Activated CD4-positive, alpha-beta T cell treated with anti-CD3 and anti-CD28 coated beads, Interleukin-2, amount 10 ng/mL, durations not matched to agents 7 days and 5 days (primary cell): ENCODE measurements at regions not wholly inside any gene's neighbourhood (a gene's known extent, or its start where the extent isn't known, plus 50 kb on each side); places are given as distances from the start of the nearest gene placed in this dataset.

ENCODE experiments used
- CTCF ChIA-PET: fragments of 350-600 bp; sonication (Branson Sonifier 250); formaldehyde crosslinking; loops from one replicate; lab custom pipeline; 2021; ENCODE audit warnings: antibody characterized with exemption; lab: Charles Lee
- POLR2A ChIA-PET: fragments of 350-600 bp; sonication (Branson Sonifier 250); formaldehyde crosslinking; loops from one replicate; lab custom pipeline; 2021; ENCODE audit warnings: antibody characterized with exemption; lab: Charles Lee
- DNase-seq: peaks from one replicate; pipeline ENCODE4 v3.0.0-alpha.2; 2020
- H3K27ac Mint-ChIP-seq: one replicate; pipeline ENCODE4 v1.8.0; 2021; ENCODE audit warnings: mild to moderate bottlenecking, moderate library complexity, mixed read lengths
- H3K27me3 Mint-ChIP-seq: one replicate; pipeline ENCODE4 v1.8.0; 2021; ENCODE audit warnings: mixed read lengths
- H3K36me3 Mint-ChIP-seq: one replicate; pipeline ENCODE4 v1.8.0; 2021; ENCODE audit warnings: low read depth, mixed read lengths
- H3K4me1 Mint-ChIP-seq: one replicate; pipeline ENCODE4 v1.8.0; 2021; ENCODE audit warnings: mixed read lengths
- H3K4me3 Mint-ChIP-seq: one replicate; pipeline ENCODE4 v1.8.0; 2021; ENCODE audit warnings: mild to moderate bottlenecking, moderate library complexity, mixed read lengths
- H3K9me3 Mint-ChIP-seq: one replicate; pipeline ENCODE4 v1.8.0; 2021; ENCODE audit warnings: mixed read lengths

- CTCF ChIA-PET: interaction anchor here (0.6 kb wide), 1 partner anchor 138 kb away, joined by 3 read pairs; no protein-coding TSS in a partner anchor
- no peak overlapping the region for H3K4me3 Mint-ChIP-seq
- no peaks in the 10 kb centered on the region for H3K4me1 Mint-ChIP-seq
- no peak for DNase-seq
- no peaks in the 10 kb centered on the region for H3K9me3 Mint-ChIP-seq
- H3K27ac Mint-ChIP-seq: no peak overlapping the region
- POLR2A ChIA-PET: no interaction called here
- H3K36me3 Mint-ChIP-seq: no peaks in the 10 kb centered on the region
- H3K27me3 Mint-ChIP-seq: no peaks in the 10 kb centered on the region
These were observed 659.4 kb upstream of the CAMK1G start for GRCh38 chr1:208923946-208924720.

DNA sequence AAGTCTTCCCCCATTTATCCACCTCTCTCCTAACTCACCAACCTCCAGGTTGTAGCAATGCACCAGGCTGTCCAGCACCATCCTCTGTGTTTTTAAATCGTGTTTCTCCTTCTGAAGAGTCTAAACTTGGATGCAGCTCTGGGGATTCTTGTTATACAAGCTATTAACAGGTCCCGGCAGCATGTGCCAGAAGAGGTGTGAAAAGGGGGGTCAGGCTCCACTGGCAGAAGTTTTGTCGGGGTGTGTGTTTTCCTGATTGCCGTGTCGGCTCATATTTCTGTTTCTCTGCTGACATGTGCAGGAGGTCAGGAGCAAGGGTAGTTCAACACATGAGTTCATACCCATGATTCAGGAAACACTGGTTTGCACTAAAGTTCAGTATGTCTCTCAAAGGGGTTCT is 658.6 kb upstream of the CAMK1G start:
- H3K9me3 Mint-ChIP-seq: no peaks in the 10 kb centered on the region
- no peaks in the 10 kb centered on the region for H3K4me1 Mint-ChIP-seq
- POLR2A ChIA-PET: no interaction called here
- CTCF ChIA-PET: no interaction called here
- no peaks in the 10 kb centered on the region for H3K36me3 Mint-ChIP-seq
- no peak overlapping the region for H3K4me3 Mint-ChIP-seq
- H3K27me3 Mint-ChIP-seq: no peaks in the 10 kb centered on the region
- no peak for DNase-seq
- no peak overlapping the region for H3K27ac Mint-ChIP-seq

- Mint-ChIP-seq H3K9me3 (no peaks in the 10 kb centered on the region), H3K27me3 (no peaks in the 10 kb centered on the region), H3K4me1 (no peaks in the 10 kb centered on the region), H3K36me3 (no peaks in the 10 kb centered on the region), H3K4me3 (no peak overlapping the region), H3K27ac (no peak overlapping the region)
- DNase-seq: no peak
- ChIA-PET POLR2A (no interaction called here), CTCF (interaction anchor here (0.7 kb wide), 1 partner anchor 321 kb away, joined by 3 read pairs; no protein-coding TSS in a partner anchor)
These were observed 655.0 kb upstream of the CAMK1G start for GRCh38 chr1:208928349-208929010.

- Mint-ChIP-seq H3K27me3 (no peaks in the 10 kb centered on the region), H3K27ac (no peak overlapping the region), H3K9me3 (no peaks in the 10 kb centered on the region), H3K4me3 (no peak overlapping the region), H3K36me3 (no peaks in the 10 kb centered on the region), H3K4me1 (no peaks in the 10 kb centered on the region)
- ChIA-PET POLR2A (no interaction called here), CTCF (no interaction called here)
- DNase-seq: no peak
These were observed 653.9 kb upstream of the CAMK1G start for GRCh38 chr1:208929575-208929974.

DNA sequence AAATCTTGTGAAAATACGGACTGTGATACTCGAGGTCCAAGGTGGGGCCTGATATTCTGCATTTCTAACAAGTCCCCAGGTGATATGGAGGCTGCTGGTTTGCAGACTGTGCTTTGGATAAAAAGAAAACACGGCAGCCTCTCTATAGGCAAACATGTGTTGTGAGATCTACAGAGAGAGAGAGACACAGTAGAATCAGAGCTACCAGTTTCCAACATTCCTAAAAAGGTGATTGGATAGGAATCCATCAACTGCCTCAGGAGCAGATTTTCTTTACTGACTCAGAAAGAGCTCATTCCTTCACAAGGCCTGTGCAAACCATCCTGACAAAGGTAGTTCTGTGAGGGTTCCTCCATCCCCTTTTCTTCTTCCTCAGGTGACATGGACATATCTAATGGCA is 651.6 kb upstream of the CAMK1G start:
- no peaks in the 10 kb centered on the region for H3K27me3 Mint-ChIP-seq
- H3K4me1 Mint-ChIP-seq: no peaks in the 10 kb centered on the region
- POLR2A ChIA-PET: no interaction called here

DNA sequence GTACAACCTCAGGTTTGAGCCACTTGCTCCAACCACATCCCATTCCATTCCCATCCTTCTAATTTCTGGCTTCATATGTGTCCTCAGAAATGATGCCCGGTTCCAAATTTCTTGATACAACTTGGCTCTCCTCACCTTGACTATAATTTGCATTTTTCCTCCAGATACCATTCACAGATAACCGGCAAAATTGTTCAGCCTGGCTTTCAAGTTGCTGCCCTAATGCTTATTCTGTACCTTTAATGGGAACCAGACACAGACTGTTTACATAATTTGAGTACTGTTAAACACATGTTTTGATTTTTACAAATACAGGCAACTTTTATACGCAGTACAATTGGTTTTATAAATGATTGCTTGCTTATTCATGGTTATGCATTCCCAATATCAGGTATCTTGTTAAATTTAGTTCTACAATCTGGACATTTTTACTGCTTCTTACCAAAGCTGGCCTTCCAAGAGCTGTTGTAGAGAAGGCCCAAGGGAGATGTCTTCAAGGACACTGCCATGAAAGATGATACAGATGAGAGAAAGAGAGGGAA is 649.5 kb upstream of the CAMK1G start:
- Mint-ChIP-seq H3K4me1 (no peaks in the 10 kb centered on the region), H3K36me3 (no peaks in the 10 kb centered on the region), H3K27me3 (peaks cover 2% of the 10 kb centered on the region), H3K9me3 (no peaks in the 10 kb centered on the region), H3K4me3 (no peak overlapping the region), H3K27ac (no peak overlapping the region)
- ChIA-PET CTCF (no interaction called here), POLR2A (no interaction called here)
- no peak for DNase-seq

More for the DNA sequence above, 651.6 kb upstream of the CAMK1G start:
- Mint-ChIP-seq H3K27ac (no peak overlapping the region), H3K36me3 (no peaks in the 10 kb centered on the region), H3K4me3 (no peak overlapping the region), H3K9me3 (no peaks in the 10 kb centered on the region)
- CTCF ChIA-PET: no interaction called here
- no peak for DNase-seq

DNA sequence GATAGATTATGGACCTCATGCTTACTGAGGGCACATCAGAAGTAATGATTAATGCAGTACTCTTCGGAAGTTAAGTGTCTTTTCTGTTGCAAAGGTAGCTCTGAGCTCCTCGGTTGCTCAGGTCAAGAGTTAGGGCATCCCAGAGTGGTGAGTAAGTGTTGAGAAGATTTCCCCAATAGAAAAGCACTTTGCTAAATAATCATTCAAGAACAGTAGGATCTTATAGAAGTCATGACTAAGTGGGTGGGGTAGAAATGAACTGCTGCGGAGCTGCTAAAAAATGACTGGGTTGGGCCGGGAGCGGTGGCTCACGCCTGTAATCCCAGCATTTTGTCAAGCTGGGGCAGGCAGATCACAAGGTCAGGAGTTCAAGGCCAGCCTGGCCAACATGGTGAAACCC is 648.6 kb upstream of the CAMK1G start:
- POLR2A ChIA-PET: no interaction called here
- no peak for DNase-seq
- Mint-ChIP-seq H3K9me3 (no peaks in the 10 kb centered on the region), H3K27ac (no peak overlapping the region), H3K4me1 (no peaks in the 10 kb centered on the region), H3K36me3 (no peaks in the 10 kb centered on the region), H3K4me3 (no peak overlapping the region), H3K27me3 (peaks cover 7% of the 10 kb centered on the region)
- CTCF ChIA-PET: no interaction called here

- peaks cover 7% of the 10 kb centered on the region for H3K27me3 Mint-ChIP-seq
These were observed 647.9 kb upstream of the CAMK1G start for GRCh38 chr1:208935517-208936187.

DNA sequence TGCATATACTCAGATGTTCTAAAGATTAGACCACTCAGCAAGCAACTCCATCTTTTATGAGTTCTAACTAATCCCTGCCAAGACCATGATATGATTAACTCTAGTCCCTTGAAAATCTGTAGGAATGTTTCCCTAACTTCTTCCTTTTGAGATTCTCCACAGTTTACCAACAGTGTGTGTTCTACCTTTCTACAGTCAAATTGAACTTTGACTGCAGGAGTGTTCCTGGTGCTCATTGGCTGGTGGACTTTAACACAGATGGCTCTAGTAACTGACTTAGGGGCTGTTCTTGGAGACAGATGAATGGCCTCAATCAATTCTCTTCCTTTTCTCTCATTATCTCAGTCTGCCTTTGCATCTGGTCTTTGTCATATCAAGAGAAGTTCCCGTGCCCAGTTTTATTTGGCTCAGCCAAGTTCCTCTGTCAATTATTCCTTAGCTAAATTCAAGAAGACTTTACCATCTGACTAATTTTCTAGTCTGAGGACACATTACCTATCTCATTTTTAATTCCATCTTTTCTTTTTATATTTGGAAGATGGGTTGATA is 643.9 kb upstream of the CAMK1G start:
- Mint-ChIP-seq H3K4me3 (no peak overlapping the region), H3K9me3 (no peaks in the 10 kb centered on the region), H3K36me3 (no peaks in the 10 kb centered on the region), H3K27me3 (peaks cover 9% of the 10 kb centered on the region), H3K27ac (no peak overlapping the region), H3K4me1 (no peaks in the 10 kb centered on the region)
- POLR2A ChIA-PET: no interaction called here
- DNase-seq: no peak
- CTCF ChIA-PET: no interaction called here

More at GRCh38 chr1:208935517-208936187, 647.9 kb upstream of the CAMK1G start:
- no peak for DNase-seq
- Mint-ChIP-seq H3K4me3 (no peak overlapping the region), H3K4me1 (no peaks in the 10 kb centered on the region), H3K27ac (no peak overlapping the region), H3K9me3 (no peaks in the 10 kb centered on the region), H3K36me3 (no peaks in the 10 kb centered on the region)
- ChIA-PET CTCF (no interaction called here), POLR2A (no interaction called here)

DNA sequence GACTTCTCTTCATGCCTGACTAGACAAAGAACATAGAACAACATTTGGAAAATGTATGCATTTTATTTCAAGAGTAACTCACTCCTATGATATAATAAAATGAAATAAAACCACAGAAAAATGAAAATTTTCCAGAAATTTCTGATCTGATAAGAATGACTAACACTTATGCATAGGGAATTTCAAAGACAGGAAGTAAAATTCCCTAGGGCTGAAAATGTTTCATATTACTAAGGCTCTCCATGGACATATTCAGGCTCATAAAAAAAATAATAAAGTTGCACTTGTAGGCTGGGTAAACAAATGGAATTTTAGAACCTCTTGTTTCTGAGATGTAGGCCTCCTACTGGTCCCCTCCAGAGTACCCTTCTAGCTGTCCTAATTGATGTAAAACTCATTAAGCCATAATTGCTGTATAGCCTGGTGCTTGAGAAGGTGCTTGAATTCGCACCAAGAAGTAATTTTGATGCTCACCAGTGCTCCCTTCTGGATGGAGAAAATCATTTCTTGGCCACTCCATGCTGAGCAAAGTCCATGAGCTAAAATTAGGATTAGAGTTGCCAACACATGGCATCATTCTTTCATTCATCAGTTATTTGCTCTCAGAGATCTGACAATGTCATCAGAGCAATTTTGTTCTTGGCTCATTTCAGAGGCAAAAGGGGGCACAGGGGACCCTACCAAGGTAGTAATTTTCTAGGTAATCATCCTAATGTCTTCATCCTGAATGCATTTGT is 641.0 kb upstream of the CAMK1G start:
- Mint-ChIP-seq H3K27ac (no peak overlapping the region), H3K4me1 (no peaks in the 10 kb centered on the region)

DNA sequence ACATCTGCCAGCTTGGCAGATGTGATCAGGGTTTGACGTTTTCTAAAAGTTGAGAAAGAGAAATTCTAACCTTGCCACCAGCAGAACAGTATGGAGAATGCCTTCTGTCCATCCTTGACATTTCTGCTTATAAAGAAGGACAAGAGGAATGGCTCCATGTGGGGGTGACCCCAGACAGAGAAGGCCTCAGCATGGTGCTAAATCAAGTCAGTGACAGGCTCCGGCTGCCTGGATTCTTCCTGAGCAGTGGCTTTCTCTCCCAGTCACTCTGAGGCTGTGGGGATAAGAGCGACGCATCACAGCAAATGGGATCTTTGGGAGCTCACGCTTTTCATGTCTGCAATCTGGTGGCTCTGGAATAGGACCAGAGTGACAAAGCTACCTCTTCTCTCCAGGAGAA is 640.2 kb upstream of the CAMK1G start:
- Mint-ChIP-seq H3K4me1 (no peaks in the 10 kb centered on the region), H3K27ac (no peak overlapping the region), H3K4me3 (no peak overlapping the region), H3K27me3 (peaks cover 7% of the 10 kb centered on the region), H3K9me3 (no peaks in the 10 kb centered on the region), H3K36me3 (no peaks in the 10 kb centered on the region)
- ChIA-PET CTCF (no interaction called here), POLR2A (no interaction called here)
- DNase-seq: no peak

More for the DNA sequence above, 641.0 kb upstream of the CAMK1G start:
- Mint-ChIP-seq H3K36me3 (no peaks in the 10 kb centered on the region), H3K27me3 (peaks cover 9% of the 10 kb centered on the region), H3K9me3 (no peaks in the 10 kb centered on the region), H3K4me3 (no peak overlapping the region)
- POLR2A ChIA-PET: no interaction called here
- no peak for DNase-seq
- CTCF ChIA-PET: no interaction called here

DNA sequence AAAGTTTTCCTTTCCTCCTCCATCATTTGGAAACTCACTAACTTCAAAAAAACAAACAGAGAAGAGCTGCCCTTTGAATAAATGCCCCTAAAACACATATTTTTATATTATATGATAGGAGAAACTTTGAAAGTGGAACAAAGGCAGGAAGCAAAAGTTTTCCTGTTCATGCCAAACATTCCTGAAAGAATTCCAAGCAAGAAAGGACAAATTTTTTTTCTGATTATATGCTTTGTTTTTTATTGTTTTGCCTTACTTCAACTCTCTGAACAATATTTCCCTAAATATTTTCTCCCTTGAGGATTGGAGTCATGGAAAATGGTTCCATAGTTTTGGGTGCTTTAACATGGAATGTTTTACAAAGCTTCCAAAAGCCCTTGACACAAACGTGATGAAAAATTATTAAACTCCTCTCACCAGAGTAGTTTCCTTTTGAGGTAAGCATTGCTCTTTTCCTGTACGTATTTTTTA is 638.5 kb upstream of the CAMK1G start:
- DNase-seq: no peak
- CTCF ChIA-PET: no interaction called here
- H3K4me1 Mint-ChIP-seq: no peaks in the 10 kb centered on the region
- H3K36me3 Mint-ChIP-seq: no peaks in the 10 kb centered on the region
- no peaks in the 10 kb centered on the region for H3K9me3 Mint-ChIP-seq
- peaks cover 2% of the 10 kb centered on the region for H3K27me3 Mint-ChIP-seq
- H3K4me3 Mint-ChIP-seq: no peak overlapping the region
- POLR2A ChIA-PET: no interaction called here
- H3K27ac Mint-ChIP-seq: no peak overlapping the region
